Uterus (tissue), 3 donors: ENCODE measurements at regions not wholly inside any gene's neighbourhood (a gene's known extent, or its start where the extent isn't known, plus 50 kb on each side); places are given as distances from the start of the nearest gene placed in this dataset.

ENCODE experiments used
- DNase-seq, 2 donors: peaks; one replicate each; pipeline ENCODE4 v3.0.0-alpha.2; 2019 to 2020
- H3K27ac ChIP-seq, 2 donors: fragments of 200-600 bp; sonication (generic); 1 replicate in 1 of 2; 2 replicates in 1 of 2; pipeline ENCODE4 v1.5.1; 2016 to 2018
- H3K27me3 ChIP-seq, 2 donors: fragments of 200-600 bp; sonication (generic); one replicate each; pipeline ENCODE4 v1.5.1; 2018 to 2019; ENCODE audit warnings: control low read depth in 1 of 2
- H3K36me3 ChIP-seq, 2 donors: fragments of 200-600 bp; sonication (generic); one replicate each; pipeline ENCODE4 v1.5.1; 2019; ENCODE audit warnings: control low read depth in 1 of 2
- H3K4me1 ChIP-seq, 2 donors: fragments of 200-600 bp; sonication (generic); one replicate each; pipeline ENCODE4 v1.5.1; 2018 to 2019; ENCODE audit warnings: control low read depth in 1 of 2
- H3K4me3 ChIP-seq, 2 donors: fragments of 200-600 bp; sonication (generic); 1 replicate in 1 of 2; 2 replicates in 1 of 2; pipeline ENCODE4 v1.5.1; 2018 to 2019; ENCODE audit warnings: mild to moderate bottlenecking in 1 of 2
- H3K9me3 ChIP-seq, 2 donors: fragments of 200-600 bp; sonication (generic); one replicate each; pipeline ENCODE4 v1.5.1; 2019; ENCODE audit warnings: control low read depth in 1 of 2
- POLR2A ChIP-seq, 2 donors: fragments of 450-650 bp; IDR thresholded peaks; one replicate each; pipeline ENCODE4 v1.6.1; 2016; ENCODE audit warnings: antibody characterized with exemption in 2 of 2, mild to moderate bottlenecking in 1 of 2, moderate library complexity in 1 of 2
- intact Hi-C: fragments of 100-400 bp; cut with DNase I; formaldehyde crosslinking; loops from one replicate; pipeline ENCODE4 v1.15.1; 2023; ENCODE audit warnings: low total_unique reads
- TF ChIP-seq, protein P1 (sequence below), 4 experiments: fragments of 200-600 bp in 2 of 4; fragments of 450-650 bp in 2 of 4; sonication (generic) in 2 of 4; IDR thresholded peaks; one replicate each; pipeline ENCODE4 v1.5.1; 2016 to 2019; ENCODE audit warnings: antibody characterized with exemption in 4 of 4, mild to moderate bottlenecking in 2 of 4, moderate library complexity in 1 of 4
- donor health status: DM: yes; HTN: yes; CAD: no.

DNA sequence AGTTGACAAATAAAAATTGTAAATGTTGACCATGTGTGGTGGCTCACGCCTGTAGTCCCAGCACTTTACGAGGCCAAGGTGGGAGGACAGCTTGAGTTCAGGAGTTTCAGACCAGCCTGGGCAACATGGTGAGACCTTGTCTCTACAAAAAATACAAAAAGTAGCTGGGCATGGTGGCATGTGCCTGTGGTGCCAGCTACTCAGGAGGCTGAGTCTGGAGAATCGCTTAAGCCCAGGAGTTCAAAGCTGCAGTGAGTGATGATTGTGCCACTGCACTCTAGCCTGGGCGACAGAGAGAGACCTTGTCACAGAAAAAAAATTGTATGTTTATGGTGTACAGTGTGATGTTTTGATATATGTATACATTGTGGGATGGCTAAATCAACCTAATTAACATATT is 119.6 kb downstream of the NPIPB5 start:
- Histone ChIP-seq H3K27ac (no peak overlapping the region), H3K27me3 (no peaks in the 10 kb centered on the region), H3K36me3 (no peaks in the 10 kb centered on the region), H3K4me1 (no peaks in the 10 kb centered on the region), H3K9me3 (no peaks in the 10 kb centered on the region), H3K4me3 (no peak overlapping the region)
- DNase-seq: no peak
- intact Hi-C loops: no loop called here
- TF ChIP-seq POLR2A (IDR thresholded peaks at IDR 0.05): no peak
- TF ChIP-seq, protein P1, sequence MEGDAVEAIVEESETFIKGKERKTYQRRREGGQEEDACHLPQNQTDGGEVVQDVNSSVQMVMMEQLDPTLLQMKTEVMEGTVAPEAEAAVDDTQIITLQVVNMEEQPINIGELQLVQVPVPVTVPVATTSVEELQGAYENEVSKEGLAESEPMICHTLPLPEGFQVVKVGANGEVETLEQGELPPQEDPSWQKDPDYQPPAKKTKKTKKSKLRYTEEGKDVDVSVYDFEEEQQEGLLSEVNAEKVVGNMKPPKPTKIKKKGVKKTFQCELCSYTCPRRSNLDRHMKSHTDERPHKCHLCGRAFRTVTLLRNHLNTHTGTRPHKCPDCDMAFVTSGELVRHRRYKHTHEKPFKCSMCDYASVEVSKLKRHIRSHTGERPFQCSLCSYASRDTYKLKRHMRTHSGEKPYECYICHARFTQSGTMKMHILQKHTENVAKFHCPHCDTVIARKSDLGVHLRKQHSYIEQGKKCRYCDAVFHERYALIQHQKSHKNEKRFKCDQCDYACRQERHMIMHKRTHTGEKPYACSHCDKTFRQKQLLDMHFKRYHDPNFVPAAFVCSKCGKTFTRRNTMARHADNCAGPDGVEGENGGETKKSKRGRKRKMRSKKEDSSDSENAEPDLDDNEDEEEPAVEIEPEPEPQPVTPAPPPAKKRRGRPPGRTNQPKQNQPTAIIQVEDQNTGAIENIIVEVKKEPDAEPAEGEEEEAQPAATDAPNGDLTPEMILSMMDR (IDR thresholded peaks at IDR 0.05): no peak

DNA sequence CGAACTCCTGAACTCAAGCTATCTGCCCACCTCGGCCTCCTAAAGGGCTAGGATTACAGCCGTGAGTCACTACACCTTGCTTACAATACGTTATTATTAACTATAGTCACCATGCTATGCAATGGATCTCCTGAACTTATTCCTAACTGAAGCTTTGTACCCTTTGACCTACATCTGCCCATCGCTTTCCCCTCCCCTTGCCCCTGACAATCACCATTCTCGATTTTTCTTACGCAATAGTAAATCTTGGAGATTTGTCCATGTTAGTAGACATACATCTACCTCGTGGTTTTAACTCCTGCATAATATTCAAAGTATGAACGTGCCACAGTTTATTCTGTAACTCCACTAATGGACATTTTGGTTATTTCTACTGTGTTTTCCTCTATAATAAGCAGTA is 120.6 kb downstream of the NPIPB5 start:
- no peaks in the 10 kb centered on the region for H3K4me1 ChIP-seq
- no peak overlapping the region for H3K27ac ChIP-seq
- intact Hi-C loops: no loop called here
- DNase-seq: no peak
- H3K9me3 ChIP-seq: no peaks in the 10 kb centered on the region
- no peaks in the 10 kb centered on the region for H3K27me3 ChIP-seq
- TF ChIP-seq, protein P1 (IDR thresholded peaks at IDR 0.05): no peak
- no peak for TF ChIP-seq POLR2A (IDR thresholded peaks at IDR 0.05)
- no peaks in the 10 kb centered on the region for H3K36me3 ChIP-seq
- no peak overlapping the region for H3K4me3 ChIP-seq

DNA sequence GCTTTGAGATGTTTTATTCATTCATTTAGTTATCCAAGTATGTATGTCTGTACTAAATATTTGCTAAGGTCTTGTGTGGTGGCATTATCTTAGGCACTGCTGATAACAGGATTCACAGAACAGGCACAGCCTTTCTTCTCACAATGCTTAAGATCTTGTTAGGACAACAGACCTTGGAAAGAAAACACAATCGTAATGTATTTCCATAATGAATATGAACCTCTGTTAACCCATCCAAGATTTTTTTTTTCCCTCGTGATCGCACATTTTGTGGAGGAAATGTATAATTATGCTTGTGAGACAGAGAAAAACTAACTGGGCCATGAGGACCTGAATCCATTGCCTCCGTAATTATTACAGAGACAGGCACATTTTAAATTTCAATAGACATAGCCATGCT is 121.9 kb downstream of the NPIPB5 start:
- H3K27ac ChIP-seq: no peak overlapping the region
- intact Hi-C loops: no loop called here
- H3K27me3 ChIP-seq: no peaks in the 10 kb centered on the region
- H3K36me3 ChIP-seq: no peaks in the 10 kb centered on the region
- no peak overlapping the region for H3K4me3 ChIP-seq
- no peaks in the 10 kb centered on the region for H3K4me1 ChIP-seq
- no peaks in the 10 kb centered on the region for H3K9me3 ChIP-seq
- no peak for DNase-seq
- no peak for TF ChIP-seq POLR2A (IDR thresholded peaks at IDR 0.05)
- TF ChIP-seq, protein P1 (IDR thresholded peaks at IDR 0.05): no peak

DNA sequence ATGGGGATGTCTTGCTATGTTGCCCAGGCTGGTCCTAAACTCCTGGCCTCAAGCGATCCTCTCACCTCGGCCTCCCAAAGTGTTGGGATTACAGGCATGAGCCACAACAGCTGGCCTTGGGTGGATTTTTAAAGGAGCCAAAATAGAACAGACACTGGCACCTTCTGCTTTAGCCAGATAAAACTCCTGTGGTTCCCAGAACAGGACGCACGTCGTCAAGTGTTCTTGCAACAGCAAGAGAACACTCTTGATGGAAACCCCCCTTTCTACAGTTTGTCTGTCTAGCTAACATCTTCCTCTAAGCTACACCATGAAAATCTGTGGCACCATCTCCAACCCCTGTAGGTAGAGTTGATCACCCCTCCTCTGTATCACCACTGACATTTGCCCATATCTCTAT is 122.6 kb downstream of the NPIPB5 start:
- no peak overlapping the region for H3K4me3 ChIP-seq
- H3K36me3 ChIP-seq: no peaks in the 10 kb centered on the region
- intact Hi-C loops: no loop called here
- H3K9me3 ChIP-seq: no peaks in the 10 kb centered on the region
- no peaks in the 10 kb centered on the region for H3K27me3 ChIP-seq
- H3K4me1 ChIP-seq: no peaks in the 10 kb centered on the region
- TF ChIP-seq, protein P1 (IDR thresholded peaks at IDR 0.05): no peak
- TF ChIP-seq POLR2A (IDR thresholded peaks at IDR 0.05): no peak
- no peak overlapping the region for H3K27ac ChIP-seq
- DNase-seq: no peak

DNA sequence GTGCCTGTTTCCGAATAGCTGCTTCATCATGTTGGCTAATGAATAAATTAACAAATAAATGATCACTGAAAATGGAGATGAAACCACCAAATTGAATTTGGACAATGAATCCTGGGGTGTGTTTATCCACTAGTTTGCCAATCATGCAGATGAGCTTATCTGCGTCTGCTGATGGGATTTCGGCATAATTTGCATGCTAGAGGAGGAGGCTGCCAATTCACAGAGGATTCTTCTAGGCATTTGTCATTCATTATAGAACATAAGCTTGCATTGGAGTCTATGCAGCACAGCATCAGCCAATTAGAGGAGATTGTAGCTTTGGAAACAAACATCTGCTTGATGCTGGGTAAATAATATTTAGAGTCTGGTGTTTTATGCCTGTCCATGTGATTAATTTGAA is 123.1 kb downstream of the NPIPB5 start:
- H3K4me3 ChIP-seq: no peak overlapping the region
- no peaks in the 10 kb centered on the region for H3K36me3 ChIP-seq
- H3K27ac ChIP-seq: no peak overlapping the region
- DNase-seq: no peak
- no peaks in the 10 kb centered on the region for H3K27me3 ChIP-seq
- no peak for TF ChIP-seq POLR2A (IDR thresholded peaks at IDR 0.05)
- TF ChIP-seq, protein P1 (IDR thresholded peaks at IDR 0.05): no peak
- intact Hi-C loops: no loop called here
- H3K9me3 ChIP-seq: no peaks in the 10 kb centered on the region
- H3K4me1 ChIP-seq: no peaks in the 10 kb centered on the region
